MM.1S (cell line): ENCODE measurements at regions not wholly inside any gene's neighbourhood (a gene's known extent, or its start where the extent isn't known, plus 50 kb on each side); places are given as distances from the start of the nearest gene placed in this dataset.

Experiments used
- EZH2 ChIP-seq: fragments of 300-600 bp; sonication (generic); optimal IDR thresholded peaks from 2 replicates; pipeline ENCODE3; 2017; ENCODE audit warnings: low read depth, mild to moderate bottlenecking, antibody characterized with exemption, low read length, mixed read lengths
- EZH2phosphoT487 ChIP-seq: fragments of 300-600 bp; sonication (generic); IDR thresholded peaks from 2 replicates; pipeline ENCODE4 v1.6.1; 2018; ENCODE audit warnings: antibody characterized with exemption, low read length
- TF ChIP-seq, protein P1 (sequence below): fragments of 300-600 bp; sonication (generic); IDR thresholded peaks from 2 replicates; pipeline ENCODE4 v1.5.1; 2016; ENCODE audit warnings: antibody characterized with exemption, low read length, mixed read lengths

GRCh38 chr10:44697116-44697515, 214.0 kb upstream of the TMEM72 start:
- TF ChIP-seq, protein P1, sequence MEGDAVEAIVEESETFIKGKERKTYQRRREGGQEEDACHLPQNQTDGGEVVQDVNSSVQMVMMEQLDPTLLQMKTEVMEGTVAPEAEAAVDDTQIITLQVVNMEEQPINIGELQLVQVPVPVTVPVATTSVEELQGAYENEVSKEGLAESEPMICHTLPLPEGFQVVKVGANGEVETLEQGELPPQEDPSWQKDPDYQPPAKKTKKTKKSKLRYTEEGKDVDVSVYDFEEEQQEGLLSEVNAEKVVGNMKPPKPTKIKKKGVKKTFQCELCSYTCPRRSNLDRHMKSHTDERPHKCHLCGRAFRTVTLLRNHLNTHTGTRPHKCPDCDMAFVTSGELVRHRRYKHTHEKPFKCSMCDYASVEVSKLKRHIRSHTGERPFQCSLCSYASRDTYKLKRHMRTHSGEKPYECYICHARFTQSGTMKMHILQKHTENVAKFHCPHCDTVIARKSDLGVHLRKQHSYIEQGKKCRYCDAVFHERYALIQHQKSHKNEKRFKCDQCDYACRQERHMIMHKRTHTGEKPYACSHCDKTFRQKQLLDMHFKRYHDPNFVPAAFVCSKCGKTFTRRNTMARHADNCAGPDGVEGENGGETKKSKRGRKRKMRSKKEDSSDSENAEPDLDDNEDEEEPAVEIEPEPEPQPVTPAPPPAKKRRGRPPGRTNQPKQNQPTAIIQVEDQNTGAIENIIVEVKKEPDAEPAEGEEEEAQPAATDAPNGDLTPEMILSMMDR, result no peak
- no peak for TF ChIP-seq EZH2
- TF ChIP-seq EZH2phosphoT487, result no peak
